Activated CD4-positive, alpha-beta T cell treated with anti-CD3 and anti-CD28 coated beads for 48 hours (primary cell): ENCODE measurements at regions not wholly inside any gene's neighbourhood (a gene's known extent, or its start where the extent isn't known, plus 50 kb on each side); places are given as distances from the start of the nearest gene placed in this dataset.
"Not testable (repeated sequence)": the region's sequence is repeated elsewhere in the genome, so short reads cannot be mapped to it uniquely, and the experiment has no call there.

ENCODE experiments used
- DNase-seq: peaks from one replicate; pipeline ENCODE4 v3.0.0-alpha.2; 2020

GRCh38 chr4:130698251-130698650 lies 1602.3 kb downstream of the C4orf33 start:
- DNase-seq: no peak

- DNase-seq: no peak
Measured at GRCh38 chr4:130699004-130699403, 1603.1 kb downstream of the C4orf33 start.

- no peak for DNase-seq
Measured at GRCh38 chr4:130703211-130703935, 1607.4 kb downstream of the C4orf33 start.

GRCh38 chr4:130705023-130705422 lies 1609.1 kb downstream of the C4orf33 start:
- no peak for DNase-seq

GRCh38 chr4:130712038-130712437 lies 1616.1 kb downstream of the C4orf33 start:
- DNase-seq: no peak

GRCh38 chr4:130714006-130714405 lies 1618.1 kb downstream of the C4orf33 start:
- no peak for DNase-seq

GRCh38 chr4:130722361-130722760 lies 1626.4 kb downstream of the C4orf33 start:
- no peak for DNase-seq

GRCh38 chr4:130736436-130737185 lies 1640.7 kb downstream of the C4orf33 start:
- DNase-seq: no peak

GRCh38 chr4:130738233-130738632 lies 1642.3 kb downstream of the C4orf33 start:
- no peak for DNase-seq

GRCh38 chr4:130747842-130748241 lies 1651.9 kb downstream of the C4orf33 start:
- no peak for DNase-seq

- DNase-seq: no peak
Measured at GRCh38 chr4:130753926-130754325, 1658.0 kb downstream of the C4orf33 start.

- DNase-seq: no peak
Measured at GRCh38 chr4:130760246-130760645, 1664.3 kb downstream of the C4orf33 start.

GRCh38 chr4:130767384-130767783 lies 1671.4 kb downstream of the C4orf33 start:
- not testable (repeated sequence) for DNase-seq

- DNase-seq: not testable (repeated sequence)
Measured at GRCh38 chr4:130772966-130773365, 1677.0 kb downstream of the C4orf33 start.

GRCh38 chr4:130808492-130808891 lies 1712.5 kb downstream of the C4orf33 start:
- no peak for DNase-seq

GRCh38 chr4:130812117-130812765 lies 1716.3 kb downstream of the C4orf33 start:
- DNase-seq: no peak

- DNase-seq: no peak
Measured at GRCh38 chr4:130814896-130815295, 1718.9 kb downstream of the C4orf33 start.

GRCh38 chr4:130820448-130820847 lies 1724.5 kb downstream of the C4orf33 start:
- no peak for DNase-seq

- no peak for DNase-seq
Measured at GRCh38 chr4:130825284-130825683, 1729.3 kb downstream of the C4orf33 start.

- DNase-seq: no peak
Measured at GRCh38 chr4:130850019-130850524, 1754.1 kb downstream of the C4orf33 start.

- no peak for DNase-seq
Measured at GRCh38 chr4:130851107-130851506, 1755.2 kb downstream of the C4orf33 start.

GRCh38 chr4:130851932-130852331 lies 1756.0 kb downstream of the C4orf33 start:
- DNase-seq: no peak

- DNase-seq: no peak
Measured at GRCh38 chr4:130855533-130855932, 1759.6 kb downstream of the C4orf33 start.

- DNase-seq: no peak
Measured at GRCh38 chr4:130859991-130860390, 1764.0 kb downstream of the C4orf33 start.
